HepG2 (cell line): ENCODE measurements at regions not wholly inside any gene's neighbourhood (a gene's known extent, or its start where the extent isn't known, plus 50 kb on each side); places are given as distances from the start of the nearest gene placed in this dataset.

Source experiments
- DMAP1 ChIP-seq: IDR thresholded peaks from 2 replicates; pipeline ENCODE4 v1.6.1; 2016
- GATAD1 ChIP-seq: IDR thresholded peaks from 2 replicates; pipeline ENCODE4 v1.6.1; 2016; ENCODE audit warnings: missing genetic modification reagents, missing compliant biosample characterization
- ISL2 ChIP-seq: sonication (generic); formaldehyde crosslinking; IDR thresholded peaks from 2 replicates; pipeline ENCODE4 v1.5.0; 2020; ENCODE audit warnings: missing genetic modification reagents
- JARID2 ChIP-seq: sonication (generic); formaldehyde crosslinking; IDR thresholded peaks from 2 replicates; pipeline ENCODE4 v1.8.1; 2023; ENCODE audit warnings: missing genetic modification reagents, inconsistent platforms; ENCODE audit not compliant: insufficient replicate concordance
- MAFG ChIP-seq: sonication (generic); formaldehyde crosslinking; IDR thresholded peaks from 2 replicates; pipeline ENCODE4 v1.5.1; 2020; ENCODE audit warnings: mild to moderate bottlenecking, missing genetic modification reagents
- MYC ChIP-seq: sonication (generic); formaldehyde crosslinking; IDR thresholded peaks from 2 replicates; pipeline ENCODE4 v1.9.0; 2021; ENCODE audit warnings: missing genetic modification reagents, borderline replicate concordance
- PITX1 ChIP-seq: sonication (generic); formaldehyde crosslinking; IDR thresholded peaks from 2 replicates; pipeline ENCODE4 v1.5.1; 2020; ENCODE audit warnings: mild to moderate bottlenecking, missing genetic modification reagents
- TARDBP ChIP-seq: sonication (generic); formaldehyde crosslinking; IDR thresholded peaks from 2 replicates; pipeline ENCODE4 v1.8.0; 2022; ENCODE audit warnings: mild to moderate bottlenecking, missing genetic modification reagents
- ZBTB8A ChIP-seq: sonication (generic); formaldehyde crosslinking; IDR thresholded peaks from 2 replicates; pipeline ENCODE4 v1.4.0; 2020; ENCODE audit warnings: mild to moderate bottlenecking, low read depth, missing genetic modification reagents, borderline replicate concordance
- ZFYVE20 ChIP-seq: sonication (generic); formaldehyde crosslinking; IDR thresholded peaks from 2 replicates; pipeline ENCODE4 v1.8.0; 2023; ENCODE audit warnings: low read depth, mild to moderate bottlenecking, moderate library complexity, missing genetic modification reagents, borderline replicate concordance
- ZNF34 ChIP-seq: sonication (generic); formaldehyde crosslinking; IDR thresholded peaks from 2 replicates; pipeline ENCODE4 v1.4.0; 2020; ENCODE audit warnings: mild to moderate bottlenecking, missing genetic modification reagents, borderline replicate concordance
- ZNF83 ChIP-seq: sonication (generic); formaldehyde crosslinking; IDR thresholded peaks from 2 replicates; pipeline ENCODE4 v1.4.0; 2020; ENCODE audit warnings: missing genetic modification reagents, mild to moderate bottlenecking, borderline replicate concordance
- TF ChIP-seq, protein P1 (sequence below): sonication (generic); formaldehyde crosslinking; IDR thresholded peaks from 2 replicates; pipeline ENCODE4 v1.8.0; 2022; ENCODE audit warnings: low read depth, missing genetic modification reagents
- TF ChIP-seq, protein P2 (sequence below): sonication (generic); formaldehyde crosslinking; IDR thresholded peaks from 2 replicates; pipeline ENCODE4 v1.4.0; 2020; ENCODE audit warnings: missing genetic modification reagents
- TF ChIP-seq, protein P3 (sequence below): IDR thresholded peaks from 2 replicates; pipeline ENCODE4 v1.6.1; 2016; ENCODE audit warnings: missing genetic modification reagents, missing compliant biosample characterization
- TF ChIP-seq, protein P4 (sequence below): sonication (generic); formaldehyde crosslinking; IDR thresholded peaks from 2 replicates; pipeline ENCODE4 v1.8.0; 2022; ENCODE audit warnings: mild to moderate bottlenecking, missing genetic modification reagents, borderline replicate concordance
- TF ChIP-seq, protein P5 (sequence below): sonication (generic); formaldehyde crosslinking; IDR thresholded peaks from 2 replicates; pipeline ENCODE4 v1.4.0; 2020; ENCODE audit warnings: missing genetic modification reagents, borderline replicate concordance

DNA sequence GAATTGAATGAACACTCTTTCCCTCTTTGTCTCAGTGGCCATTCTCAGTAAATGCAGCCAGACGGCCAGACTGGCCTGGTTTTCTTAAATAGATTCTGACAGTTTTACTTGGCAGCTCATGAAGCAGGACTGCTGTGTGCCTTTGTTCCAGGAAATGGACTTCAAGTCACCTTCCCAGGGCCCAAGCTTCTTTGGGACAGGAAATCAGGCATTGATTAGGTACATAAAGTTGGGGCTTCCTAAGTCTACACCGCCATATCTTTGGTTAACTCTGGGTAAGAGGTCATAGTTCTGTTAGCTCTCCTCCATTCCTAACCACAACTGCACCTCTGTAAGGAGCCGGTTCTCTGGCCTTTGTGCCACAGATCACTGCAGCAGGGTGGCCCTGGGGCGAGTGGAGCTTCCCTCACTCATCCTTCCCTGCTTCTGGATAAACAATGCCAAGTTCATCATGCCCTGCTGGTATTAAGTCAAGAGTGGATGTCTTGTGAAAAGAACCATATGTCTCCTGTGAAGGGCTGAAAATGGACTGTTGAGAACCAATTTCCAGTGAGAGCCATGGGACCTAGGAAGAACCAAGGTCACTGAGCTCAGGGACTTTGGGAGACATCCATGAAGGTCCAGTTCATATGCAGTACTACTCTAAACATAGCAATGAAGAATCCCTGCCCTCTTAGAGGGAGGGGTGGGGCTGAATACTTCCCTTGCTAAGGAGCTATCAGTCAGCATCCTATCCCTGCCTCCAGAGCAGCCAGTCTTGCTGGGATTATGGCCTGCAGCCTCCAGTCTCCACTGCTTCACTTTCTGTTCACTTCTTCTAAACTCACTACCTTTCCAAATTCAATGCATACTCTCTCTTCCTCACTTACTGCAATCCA, 122.6 kb upstream of the XPO1 start (continued):
- no peak for TF ChIP-seq GATAD1 (CRISPR knock-in tag)
- TF ChIP-seq, protein P1, sequence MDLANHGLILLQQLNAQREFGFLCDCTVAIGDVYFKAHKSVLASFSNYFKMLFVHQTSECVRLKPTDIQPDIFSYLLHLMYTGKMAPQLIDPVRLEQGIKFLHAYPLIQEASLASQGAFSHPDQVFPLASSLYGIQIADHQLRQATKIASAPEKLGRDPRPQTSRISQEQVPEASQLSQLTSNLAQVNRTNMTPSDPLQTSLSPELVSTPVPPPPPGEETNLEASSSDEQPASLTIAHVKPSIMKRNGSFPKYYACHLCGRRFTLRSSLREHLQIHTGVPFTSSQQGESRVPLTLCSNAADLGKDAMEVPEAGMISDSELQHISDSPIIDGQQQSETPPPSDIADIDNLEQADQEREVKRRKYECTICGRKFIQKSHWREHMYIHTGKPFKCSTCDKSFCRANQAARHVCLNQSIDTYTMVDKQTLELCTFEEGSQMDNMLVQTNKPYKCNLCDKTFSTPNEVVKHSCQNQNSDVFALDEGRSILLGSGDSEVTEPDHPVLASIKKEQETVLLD: no peak
- TF ChIP-seq, protein P2, sequence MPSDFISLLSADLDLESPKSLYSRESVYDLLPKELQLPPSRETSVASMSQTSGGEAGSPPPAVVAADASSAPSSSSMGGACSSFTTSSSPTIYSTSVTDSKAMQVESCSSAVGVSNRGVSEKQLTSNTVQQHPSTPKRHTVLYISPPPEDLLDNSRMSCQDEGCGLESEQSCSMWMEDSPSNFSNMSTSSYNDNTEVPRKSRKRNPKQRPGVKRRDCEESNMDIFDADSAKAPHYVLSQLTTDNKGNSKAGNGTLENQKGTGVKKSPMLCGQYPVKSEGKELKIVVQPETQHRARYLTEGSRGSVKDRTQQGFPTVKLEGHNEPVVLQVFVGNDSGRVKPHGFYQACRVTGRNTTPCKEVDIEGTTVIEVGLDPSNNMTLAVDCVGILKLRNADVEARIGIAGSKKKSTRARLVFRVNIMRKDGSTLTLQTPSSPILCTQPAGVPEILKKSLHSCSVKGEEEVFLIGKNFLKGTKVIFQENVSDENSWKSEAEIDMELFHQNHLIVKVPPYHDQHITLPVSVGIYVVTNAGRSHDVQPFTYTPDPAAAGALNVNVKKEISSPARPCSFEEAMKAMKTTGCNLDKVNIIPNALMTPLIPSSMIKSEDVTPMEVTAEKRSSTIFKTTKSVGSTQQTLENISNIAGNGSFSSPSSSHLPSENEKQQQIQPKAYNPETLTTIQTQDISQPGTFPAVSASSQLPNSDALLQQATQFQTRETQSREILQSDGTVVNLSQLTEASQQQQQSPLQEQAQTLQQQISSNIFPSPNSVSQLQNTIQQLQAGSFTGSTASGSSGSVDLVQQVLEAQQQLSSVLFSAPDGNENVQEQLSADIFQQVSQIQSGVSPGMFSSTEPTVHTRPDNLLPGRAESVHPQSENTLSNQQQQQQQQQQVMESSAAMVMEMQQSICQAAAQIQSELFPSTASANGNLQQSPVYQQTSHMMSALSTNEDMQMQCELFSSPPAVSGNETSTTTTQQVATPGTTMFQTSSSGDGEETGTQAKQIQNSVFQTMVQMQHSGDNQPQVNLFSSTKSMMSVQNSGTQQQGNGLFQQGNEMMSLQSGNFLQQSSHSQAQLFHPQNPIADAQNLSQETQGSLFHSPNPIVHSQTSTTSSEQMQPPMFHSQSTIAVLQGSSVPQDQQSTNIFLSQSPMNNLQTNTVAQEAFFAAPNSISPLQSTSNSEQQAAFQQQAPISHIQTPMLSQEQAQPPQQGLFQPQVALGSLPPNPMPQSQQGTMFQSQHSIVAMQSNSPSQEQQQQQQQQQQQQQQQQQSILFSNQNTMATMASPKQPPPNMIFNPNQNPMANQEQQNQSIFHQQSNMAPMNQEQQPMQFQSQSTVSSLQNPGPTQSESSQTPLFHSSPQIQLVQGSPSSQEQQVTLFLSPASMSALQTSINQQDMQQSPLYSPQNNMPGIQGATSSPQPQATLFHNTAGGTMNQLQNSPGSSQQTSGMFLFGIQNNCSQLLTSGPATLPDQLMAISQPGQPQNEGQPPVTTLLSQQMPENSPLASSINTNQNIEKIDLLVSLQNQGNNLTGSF (CRISPR knock-in tag): no peak
- no peak; the same call in 1 of the 2 replicates for TF ChIP-seq DMAP1 (CRISPR knock-in tag)
- no peak for TF ChIP-seq JARID2 (CRISPR knock-in tag)
- TF ChIP-seq, protein P3, sequence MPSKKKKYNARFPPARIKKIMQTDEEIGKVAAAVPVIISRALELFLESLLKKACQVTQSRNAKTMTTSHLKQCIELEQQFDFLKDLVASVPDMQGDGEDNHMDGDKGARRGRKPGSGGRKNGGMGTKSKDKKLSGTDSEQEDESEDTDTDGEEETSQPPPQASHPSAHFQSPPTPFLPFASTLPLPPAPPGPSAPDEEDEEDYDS (CRISPR knock-in tag): no peak
- TF ChIP-seq ZBTB8A (CRISPR knock-in tag): no peak
- 0 out of 2 replicates have a peak, but pooled peaks have one; percentile 32 for TF ChIP-seq ISL2 (CRISPR knock-in tag)
- TF ChIP-seq ZNF83 (CRISPR knock-in tag): no peak
- TF ChIP-seq, protein P4, sequence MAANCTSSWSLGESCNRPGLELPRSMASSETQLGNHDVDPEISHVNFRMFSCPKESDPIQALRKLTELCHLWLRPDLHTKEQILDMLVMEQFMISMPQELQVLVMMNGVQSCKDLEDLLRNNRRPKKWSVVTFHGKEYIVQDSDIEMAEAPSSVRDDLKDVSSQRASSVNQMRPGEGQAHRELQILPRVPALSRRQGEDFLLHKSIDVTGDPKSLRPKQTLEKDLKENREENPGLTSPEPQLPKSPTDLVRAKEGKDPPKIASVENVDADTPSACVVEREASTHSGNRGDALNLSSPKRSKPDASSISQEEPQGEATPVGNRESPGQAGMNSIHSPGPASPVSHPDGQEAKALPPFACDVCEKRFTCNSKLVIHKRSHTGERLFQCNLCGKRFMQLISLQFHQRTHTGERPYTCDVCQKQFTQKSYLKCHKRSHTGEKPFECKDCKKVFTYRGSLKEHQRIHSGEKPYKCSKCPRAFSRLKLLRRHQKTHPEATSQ (CRISPR knock-in tag): no peak
- TF ChIP-seq MYC: peak; percentile 20; the same call in 1 of the 2 replicates
- TF ChIP-seq, protein P5, sequence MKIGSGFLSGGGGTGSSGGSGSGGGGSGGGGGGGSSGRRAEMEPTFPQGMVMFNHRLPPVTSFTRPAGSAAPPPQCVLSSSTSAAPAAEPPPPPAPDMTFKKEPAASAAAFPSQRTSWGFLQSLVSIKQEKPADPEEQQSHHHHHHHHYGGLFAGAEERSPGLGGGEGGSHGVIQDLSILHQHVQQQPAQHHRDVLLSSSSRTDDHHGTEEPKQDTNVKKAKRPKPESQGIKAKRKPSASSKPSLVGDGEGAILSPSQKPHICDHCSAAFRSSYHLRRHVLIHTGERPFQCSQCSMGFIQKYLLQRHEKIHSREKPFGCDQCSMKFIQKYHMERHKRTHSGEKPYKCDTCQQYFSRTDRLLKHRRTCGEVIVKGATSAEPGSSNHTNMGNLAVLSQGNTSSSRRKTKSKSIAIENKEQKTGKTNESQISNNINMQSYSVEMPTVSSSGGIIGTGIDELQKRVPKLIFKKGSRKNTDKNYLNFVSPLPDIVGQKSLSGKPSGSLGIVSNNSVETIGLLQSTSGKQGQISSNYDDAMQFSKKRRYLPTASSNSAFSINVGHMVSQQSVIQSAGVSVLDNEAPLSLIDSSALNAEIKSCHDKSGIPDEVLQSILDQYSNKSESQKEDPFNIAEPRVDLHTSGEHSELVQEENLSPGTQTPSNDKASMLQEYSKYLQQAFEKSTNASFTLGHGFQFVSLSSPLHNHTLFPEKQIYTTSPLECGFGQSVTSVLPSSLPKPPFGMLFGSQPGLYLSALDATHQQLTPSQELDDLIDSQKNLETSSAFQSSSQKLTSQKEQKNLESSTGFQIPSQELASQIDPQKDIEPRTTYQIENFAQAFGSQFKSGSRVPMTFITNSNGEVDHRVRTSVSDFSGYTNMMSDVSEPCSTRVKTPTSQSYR (CRISPR knock-in tag): no peak
- peak; percentile 49; the same call in 1 of the 2 replicates for TF ChIP-seq TARDBP (CRISPR knock-in tag)
- no peak for TF ChIP-seq MAFG
- TF ChIP-seq ZNF34 (CRISPR knock-in tag): no peak
- no peak for TF ChIP-seq ZFYVE20 (CRISPR knock-in tag)
- peak; percentile 55; the same call in 1 of the 2 replicates for TF ChIP-seq PITX1
